Astrocyte of the cerebellum (primary cell): ENCODE measurements at regions not wholly inside any gene's neighbourhood (a gene's known extent, or its start where the extent isn't known, plus 50 kb on each side); places are given as distances from the start of the nearest gene placed in this dataset.

Experiments
- DNase-seq: peaks from one replicate; pipeline ENCODE4 v3.0.0-alpha.2; 2011; ENCODE audit warnings: low read depth
- H3K4me3 ChIP-seq: 2 replicates; pipeline ENCODE4 v1.5.1; 2011; ENCODE audit warnings: mild to moderate bottlenecking, low read depth, low read length, moderate library complexity
- in situ Hi-C: cut with HindIII; loops from 2 replicates; pipeline ENCODE4 v1.10.0; 2017; ENCODE audit warnings: low sequenced_read_pairs
- TF ChIP-seq, protein P1 (sequence below): IDR thresholded peaks from 2 replicates; pipeline ENCODE4 v1.5.1; 2012; ENCODE audit warnings: low read length, low read depth, moderate library complexity, mild to moderate bottlenecking; ENCODE audit errors: missing control alignments

DNA sequence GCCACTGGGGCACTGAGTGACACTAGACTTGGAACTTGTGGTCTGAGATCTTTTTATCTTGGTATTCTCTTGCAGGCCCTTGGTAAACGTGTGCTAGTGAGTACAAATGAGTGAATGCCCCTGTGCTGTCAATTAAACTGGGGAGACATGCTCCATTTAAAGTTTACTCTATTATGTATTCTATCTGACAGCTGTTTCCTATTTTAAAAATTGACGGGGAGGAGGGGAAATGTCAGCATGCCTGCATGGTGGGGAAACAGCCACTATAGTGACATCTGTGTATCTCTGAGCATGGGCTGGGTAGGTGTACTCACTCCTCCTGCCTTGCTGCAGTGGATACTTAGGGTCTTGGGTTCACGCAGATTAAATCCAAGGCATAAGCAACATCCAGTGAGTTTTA is 59.0 kb upstream of the IKBKE start:
- H3K4me3 ChIP-seq, result no peak overlapping the region
- DNase-seq, result no peak
- TF ChIP-seq, protein P1, sequence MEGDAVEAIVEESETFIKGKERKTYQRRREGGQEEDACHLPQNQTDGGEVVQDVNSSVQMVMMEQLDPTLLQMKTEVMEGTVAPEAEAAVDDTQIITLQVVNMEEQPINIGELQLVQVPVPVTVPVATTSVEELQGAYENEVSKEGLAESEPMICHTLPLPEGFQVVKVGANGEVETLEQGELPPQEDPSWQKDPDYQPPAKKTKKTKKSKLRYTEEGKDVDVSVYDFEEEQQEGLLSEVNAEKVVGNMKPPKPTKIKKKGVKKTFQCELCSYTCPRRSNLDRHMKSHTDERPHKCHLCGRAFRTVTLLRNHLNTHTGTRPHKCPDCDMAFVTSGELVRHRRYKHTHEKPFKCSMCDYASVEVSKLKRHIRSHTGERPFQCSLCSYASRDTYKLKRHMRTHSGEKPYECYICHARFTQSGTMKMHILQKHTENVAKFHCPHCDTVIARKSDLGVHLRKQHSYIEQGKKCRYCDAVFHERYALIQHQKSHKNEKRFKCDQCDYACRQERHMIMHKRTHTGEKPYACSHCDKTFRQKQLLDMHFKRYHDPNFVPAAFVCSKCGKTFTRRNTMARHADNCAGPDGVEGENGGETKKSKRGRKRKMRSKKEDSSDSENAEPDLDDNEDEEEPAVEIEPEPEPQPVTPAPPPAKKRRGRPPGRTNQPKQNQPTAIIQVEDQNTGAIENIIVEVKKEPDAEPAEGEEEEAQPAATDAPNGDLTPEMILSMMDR, result no peak
- in situ Hi-C loops, result no loop called here

GRCh38 chr1:206415942-206416341 is 54.3 kb upstream of the IKBKE start:
- no peak overlapping the region for H3K4me3 ChIP-seq
- TF ChIP-seq, protein P1, result no peak
- no peak for DNase-seq
- in situ Hi-C loops, result no loop called here

GRCh38 chr1:206417774-206418614 is 52.3 kb upstream of the IKBKE start:
- TF ChIP-seq, protein P1, result no peak
- no peak overlapping the region for H3K4me3 ChIP-seq
- in situ Hi-C loops, result no loop called here
- DNase-seq, result no peak

GRCh38 chr1:206419250-206419649 is 51.0 kb upstream of the IKBKE start:
- TF ChIP-seq, protein P1, result no peak
- in situ Hi-C loops, result no loop called here
- no peak for DNase-seq
- H3K4me3 ChIP-seq, result no peak overlapping the region

DNA sequence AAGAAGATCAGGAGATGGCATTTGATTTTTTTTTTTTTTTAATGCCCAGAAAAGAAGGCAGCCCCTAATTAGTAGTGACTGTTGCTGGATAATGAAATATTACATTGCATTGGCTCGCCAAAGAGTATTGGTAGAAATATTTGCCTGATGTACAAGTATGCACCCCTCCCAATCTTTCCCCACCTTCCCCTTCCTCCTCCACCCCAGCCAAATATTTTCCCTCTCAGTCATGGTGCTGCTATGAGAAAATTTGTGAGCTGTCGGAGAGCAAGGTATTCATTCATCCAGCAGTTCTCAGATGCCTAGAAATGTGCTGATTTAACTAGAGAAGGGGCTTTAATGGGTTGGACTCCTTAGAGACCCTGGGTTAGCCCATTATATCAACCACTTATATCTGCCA is 50.5 kb upstream of the IKBKE start:
- no peak for DNase-seq
- no peak overlapping the region for H3K4me3 ChIP-seq
- in situ Hi-C loops, result no loop called here
- TF ChIP-seq, protein P1, result no peak

GRCh38 chr1:206420471-206420870 is 49.8 kb upstream of the IKBKE start:
- TF ChIP-seq, protein P1, result no peak
- in situ Hi-C loops, result no loop called here
- H3K4me3 ChIP-seq, result no peak overlapping the region
- no peak for DNase-seq
